D721Med (cell line): ENCODE measurements at regions not wholly inside any gene's neighbourhood (a gene's known extent, or its start where the extent isn't known, plus 50 kb on each side); places are given as distances from the start of the nearest gene placed in this dataset.

Experiments used
- DNase-seq: peaks from one replicate; pipeline ENCODE4 v3.0.0; 2011; ENCODE audit warnings: low spot score; ENCODE audit not compliant: insufficient read length
- FAIRE-seq: peaks from 2 replicates; lab custom pipeline; 2011; peaks lifted over from hg19 to GRCh38; lab: Jason Lieb, UNC
- TF ChIP-seq, protein P1 (sequence below): IDR thresholded peaks from 2 replicates; pipeline ENCODE4 v1.5.1; 2012; ENCODE audit warnings: mild to moderate bottlenecking, control low read depth; ENCODE audit not compliant: insufficient read depth; ENCODE audit errors: missing control alignments

DNA sequence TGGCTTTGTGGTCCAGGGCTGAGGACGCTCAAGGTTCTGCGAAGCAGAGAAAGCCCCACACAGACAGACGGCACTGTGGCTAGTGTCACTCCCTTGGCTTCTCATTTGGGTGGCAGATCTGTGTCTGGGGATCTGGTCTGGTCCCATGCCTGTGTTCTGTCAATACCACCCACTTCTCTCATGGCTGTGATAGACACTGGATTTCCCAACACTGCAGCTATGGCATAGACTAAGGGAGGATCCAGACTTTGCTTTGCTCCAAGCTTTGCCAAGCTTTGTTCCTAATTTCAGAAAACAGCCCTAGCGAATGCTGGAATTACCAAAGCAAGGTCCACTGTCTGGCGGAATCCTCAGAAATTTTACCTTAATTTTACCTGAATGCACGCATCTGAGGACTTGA, 62.1 kb downstream of the GADD45G start:
- FAIRE-seq = no peak
- TF ChIP-seq, protein P1, sequence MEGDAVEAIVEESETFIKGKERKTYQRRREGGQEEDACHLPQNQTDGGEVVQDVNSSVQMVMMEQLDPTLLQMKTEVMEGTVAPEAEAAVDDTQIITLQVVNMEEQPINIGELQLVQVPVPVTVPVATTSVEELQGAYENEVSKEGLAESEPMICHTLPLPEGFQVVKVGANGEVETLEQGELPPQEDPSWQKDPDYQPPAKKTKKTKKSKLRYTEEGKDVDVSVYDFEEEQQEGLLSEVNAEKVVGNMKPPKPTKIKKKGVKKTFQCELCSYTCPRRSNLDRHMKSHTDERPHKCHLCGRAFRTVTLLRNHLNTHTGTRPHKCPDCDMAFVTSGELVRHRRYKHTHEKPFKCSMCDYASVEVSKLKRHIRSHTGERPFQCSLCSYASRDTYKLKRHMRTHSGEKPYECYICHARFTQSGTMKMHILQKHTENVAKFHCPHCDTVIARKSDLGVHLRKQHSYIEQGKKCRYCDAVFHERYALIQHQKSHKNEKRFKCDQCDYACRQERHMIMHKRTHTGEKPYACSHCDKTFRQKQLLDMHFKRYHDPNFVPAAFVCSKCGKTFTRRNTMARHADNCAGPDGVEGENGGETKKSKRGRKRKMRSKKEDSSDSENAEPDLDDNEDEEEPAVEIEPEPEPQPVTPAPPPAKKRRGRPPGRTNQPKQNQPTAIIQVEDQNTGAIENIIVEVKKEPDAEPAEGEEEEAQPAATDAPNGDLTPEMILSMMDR = no peak
- no peak for DNase-seq

DNA sequence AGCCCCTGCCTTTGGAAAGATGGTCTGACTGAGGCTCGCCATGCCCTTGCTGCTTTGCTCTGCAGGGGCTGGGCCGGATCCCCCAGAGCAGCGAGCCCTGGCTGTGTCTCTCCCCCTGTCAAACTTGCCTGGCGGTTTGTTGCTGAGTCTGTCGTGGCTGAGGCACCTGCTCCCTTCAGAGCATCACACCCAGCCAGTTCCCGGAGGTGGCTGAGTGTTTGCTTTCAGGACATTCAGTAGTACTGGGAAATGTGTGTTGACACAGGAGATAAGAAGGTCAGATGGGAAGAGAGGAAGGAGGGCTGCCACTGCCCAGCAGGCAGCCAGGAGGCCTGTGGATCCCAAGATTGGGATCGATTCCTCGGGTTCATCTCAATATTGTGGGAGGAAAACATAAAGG, 62.9 kb downstream of the GADD45G start:
- FAIRE-seq (no peak), DNase-seq (no peak)
- TF ChIP-seq, protein P1 = no peak

DNA sequence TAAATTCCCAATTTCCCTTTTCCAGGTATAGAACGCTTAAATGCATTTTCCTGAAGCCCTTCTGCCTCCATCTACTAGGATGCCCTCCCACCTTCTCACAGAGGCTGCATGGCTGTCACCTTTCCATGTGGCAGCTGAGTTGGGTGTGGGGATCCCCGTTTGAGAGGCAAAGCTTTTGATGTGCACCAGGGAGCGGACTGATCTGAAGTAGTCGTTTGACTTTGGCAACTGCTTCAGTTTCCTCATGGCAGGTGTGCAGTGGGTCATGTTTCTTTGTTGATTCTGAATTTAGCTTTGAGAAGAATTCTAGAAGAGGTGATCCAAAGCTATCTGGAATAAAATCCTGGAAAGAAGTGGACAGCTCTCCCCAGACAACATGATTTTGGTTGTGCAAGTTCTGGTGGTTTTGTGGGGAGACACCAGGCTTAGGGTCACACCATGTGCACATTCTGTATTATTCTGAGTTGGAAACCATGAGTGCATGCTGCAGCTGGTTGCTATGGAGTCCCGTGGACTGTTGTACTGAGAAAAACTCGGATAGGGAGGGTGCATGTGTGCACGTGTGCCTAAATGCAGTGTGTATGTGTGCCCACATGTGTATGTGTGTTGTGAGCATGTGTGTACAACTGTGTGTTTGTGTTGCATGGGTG, 63.5 kb downstream of the GADD45G start:
- TF ChIP-seq, protein P1 = no peak
- DNase-seq (no peak), FAIRE-seq (no peak)

DNA sequence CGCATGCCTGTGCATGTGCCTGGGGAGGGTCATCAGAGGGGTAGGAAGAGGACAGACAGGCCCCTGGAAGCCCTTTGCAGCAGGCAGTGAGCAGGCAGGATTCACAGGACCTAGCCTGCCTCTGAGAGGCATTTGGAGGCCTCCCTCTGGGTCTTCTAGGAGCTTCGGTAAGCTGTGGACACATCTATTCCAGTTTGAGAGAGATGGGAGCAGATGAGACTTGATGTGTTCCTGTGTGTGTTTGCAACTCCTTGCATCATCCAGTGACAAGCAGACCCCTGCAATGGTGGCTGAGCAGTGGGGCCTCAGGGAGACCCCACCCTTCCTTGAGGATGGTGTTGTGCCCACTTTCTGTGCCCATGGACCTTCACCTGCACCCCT, 64.0 kb downstream of the GADD45G start:
- no peak for FAIRE-seq
- TF ChIP-seq, protein P1 = no peak
- DNase-seq = no peak

DNA sequence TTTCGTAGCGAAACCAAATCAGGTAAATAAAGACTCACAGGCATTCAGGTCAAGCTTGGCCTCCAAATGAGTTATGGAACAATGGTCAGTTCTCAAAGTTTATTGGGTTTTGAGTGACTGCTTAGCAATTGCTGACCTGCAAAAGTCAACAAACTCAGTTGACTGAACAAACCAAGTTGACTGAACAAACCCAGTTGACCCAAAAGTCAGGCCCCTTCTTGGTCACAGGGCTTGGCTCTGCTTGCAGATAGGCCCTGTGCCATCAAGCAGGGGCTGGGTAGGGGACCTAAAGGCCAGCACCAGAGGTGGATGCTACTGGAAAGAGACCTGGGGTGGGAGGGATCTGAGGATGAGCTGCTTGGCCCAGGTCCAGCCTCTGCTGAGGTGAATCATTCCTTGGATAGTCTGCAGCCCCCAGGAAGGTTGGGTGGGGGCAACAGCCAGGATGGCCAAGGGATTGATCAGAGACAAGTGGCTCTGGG, 64.6 kb downstream of the GADD45G start:
- DNase-seq (no peak), FAIRE-seq (no peak)
- TF ChIP-seq, protein P1 = no peak

DNA sequence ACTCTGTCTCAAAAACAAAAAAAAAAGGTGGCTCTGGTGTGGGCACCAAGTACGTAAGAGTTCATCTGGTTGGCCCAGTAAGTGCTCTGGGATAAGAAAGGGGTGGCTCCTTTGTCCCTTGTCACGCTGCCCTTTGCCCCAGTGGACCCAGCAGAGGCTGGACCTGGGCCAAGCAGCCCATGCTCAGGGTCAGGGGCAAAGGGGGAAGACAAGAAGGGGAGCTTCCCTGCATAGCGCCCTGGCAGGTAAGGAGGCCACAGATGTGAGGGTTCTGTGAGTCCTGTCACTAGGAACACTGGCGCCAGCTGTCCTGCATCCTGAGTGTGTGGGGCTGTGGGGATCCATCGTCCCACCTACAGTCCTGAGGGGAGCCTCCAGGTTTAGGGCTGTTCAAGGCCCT, 65.3 kb downstream of the GADD45G start:
- no peak for FAIRE-seq
- no peak for DNase-seq
- TF ChIP-seq, protein P1 = no peak

DNA sequence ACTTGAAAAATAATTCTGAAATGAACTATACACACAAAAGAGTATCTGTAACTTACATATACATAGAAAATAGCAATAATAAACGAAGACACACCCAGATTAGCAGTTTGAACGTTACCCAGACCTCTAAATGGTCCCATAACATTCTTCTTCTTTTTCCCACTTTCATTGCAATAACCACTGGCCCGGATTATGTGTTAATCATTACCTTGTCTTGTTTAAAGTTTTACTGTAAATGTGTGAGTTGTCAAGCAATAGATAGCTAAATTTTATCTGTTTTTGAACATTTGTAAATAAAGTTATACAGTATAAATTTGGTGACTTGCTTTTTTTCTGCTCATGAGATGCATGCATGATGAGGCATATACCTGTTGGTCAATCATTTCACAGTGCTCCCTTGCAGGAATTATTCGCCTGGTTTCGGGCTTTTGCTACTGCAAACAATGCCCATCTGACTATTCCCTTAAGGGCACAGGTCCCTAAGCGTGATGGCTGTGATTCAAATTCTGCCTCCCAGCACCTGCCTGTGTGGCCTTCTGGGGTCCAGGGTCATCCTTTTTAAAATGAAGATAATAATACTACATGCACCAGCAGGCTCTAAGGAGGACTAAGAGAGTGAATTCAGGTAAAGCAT, 66.1 kb downstream of the GADD45G start:
- TF ChIP-seq, protein P1 = no peak
- DNase-seq = no peak
- no peak for FAIRE-seq
